ENCODE measurements at regions not wholly inside any gene's neighbourhood (a gene's known extent, or its start where the extent isn't known, plus 50 kb on each side); places are given as distances from the start of the nearest gene placed in this dataset.

DNA sequence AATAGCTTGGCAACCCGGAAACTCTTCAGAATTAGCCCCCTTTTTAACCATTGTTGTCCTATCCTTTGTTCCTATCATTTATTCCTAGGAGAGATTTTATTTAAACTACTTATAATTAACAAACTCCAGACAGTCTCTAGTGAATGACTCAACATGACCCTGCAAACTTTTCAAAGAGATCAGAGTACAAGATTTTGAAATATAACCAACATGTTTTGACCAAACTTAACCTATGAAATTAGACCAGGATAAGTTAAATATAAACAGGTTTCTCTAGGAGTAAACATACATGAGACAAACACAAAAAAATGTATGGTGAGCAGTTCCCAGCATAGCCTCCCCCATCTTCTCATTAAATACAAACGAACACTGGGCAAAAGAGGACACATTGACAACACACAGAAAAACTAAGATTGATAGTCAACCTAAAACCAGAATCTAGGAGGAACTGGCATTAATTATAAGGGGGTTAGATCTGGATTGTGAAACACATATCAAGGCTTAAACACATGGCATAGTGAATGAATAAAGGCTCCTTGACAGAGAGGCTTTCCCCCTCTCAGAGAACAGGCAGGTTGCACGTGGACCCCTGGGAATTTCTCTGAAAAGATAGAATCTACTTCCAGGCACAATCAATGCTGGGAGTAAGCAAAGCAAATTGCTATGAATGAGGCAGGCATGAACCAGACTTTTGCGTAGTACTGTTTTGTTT is 284.1 kb downstream of the IRS1 start:
- no peak for DNase-seq

DNA sequence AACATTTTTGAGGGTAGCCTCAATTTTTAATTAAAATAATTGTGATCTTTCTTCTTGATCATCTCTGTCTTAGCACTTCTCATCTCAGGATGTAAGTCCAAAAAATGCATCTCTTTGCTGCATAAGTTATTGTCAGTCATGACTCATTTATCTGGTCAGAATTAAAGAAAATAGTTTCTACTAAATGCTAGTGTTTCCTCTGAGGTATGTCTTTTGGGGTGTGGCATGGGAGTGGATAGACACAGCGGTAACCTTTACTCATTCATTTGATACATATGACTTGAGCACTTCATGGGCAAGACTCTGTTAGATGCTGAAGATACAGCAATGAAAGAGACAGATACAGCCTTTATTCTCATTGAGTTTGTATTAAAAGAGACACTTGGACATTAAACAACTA is 284.7 kb downstream of the IRS1 start:
- no peak for DNase-seq

DNA sequence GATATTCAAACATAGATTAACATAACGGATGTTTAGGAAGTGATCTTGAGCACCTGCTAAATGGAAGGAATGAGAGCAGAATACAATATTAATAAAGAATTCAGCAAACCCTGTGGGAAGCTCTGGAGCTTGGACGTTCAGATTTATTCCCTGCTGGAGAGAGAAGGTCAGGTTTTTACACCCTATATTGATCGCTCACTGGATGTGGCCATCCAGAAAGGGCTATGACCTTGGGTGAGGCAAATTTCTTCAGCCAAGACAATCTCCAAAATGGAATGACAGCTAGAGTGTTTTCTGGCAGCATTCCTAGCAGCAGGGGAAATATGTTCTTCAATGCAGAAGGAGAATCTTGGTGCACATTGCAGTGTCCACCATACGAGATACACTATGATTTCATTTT is 288.3 kb downstream of the IRS1 start:
- no peak for DNase-seq

DNA sequence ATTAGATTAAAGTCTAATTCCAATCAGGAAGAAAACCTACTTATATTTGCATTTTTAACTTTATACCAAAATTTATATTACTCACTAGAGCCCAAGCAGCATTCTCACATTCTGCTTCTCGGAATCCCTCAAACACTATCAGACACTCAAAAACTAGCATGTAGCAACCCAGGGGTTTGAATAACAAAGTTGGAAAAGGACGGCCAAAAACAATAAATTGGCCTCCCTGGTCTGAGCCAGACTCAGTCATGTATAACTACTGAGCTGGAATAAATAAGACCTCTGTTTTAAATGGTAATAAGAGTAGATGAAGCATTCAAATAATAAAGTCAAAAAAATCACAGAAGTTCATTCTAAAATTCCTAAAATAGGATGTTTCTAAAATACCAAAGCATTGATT is 290.9 kb downstream of the IRS1 start:
- no peak for DNase-seq

DNA sequence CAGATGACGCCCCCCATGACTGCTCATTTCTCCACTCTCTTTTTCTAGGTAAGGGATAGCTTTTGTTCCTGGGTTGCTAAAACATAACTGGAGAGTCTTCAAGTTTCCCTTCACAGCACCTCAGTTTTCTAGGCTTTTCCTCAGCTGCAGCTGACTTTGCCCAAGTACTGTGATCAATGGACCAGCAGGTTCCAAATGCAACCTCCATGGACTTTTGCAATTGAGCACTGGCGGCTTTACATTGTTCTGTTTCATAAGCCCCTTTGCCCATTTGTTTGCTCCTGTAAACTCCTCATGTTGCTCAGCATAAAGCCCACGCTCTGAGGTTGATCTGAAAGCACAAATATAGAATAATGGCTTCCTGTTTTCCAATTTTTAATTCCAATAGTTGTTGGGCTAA is 291.6 kb downstream of the IRS1 start:
- DNase-seq = no peak

DNA sequence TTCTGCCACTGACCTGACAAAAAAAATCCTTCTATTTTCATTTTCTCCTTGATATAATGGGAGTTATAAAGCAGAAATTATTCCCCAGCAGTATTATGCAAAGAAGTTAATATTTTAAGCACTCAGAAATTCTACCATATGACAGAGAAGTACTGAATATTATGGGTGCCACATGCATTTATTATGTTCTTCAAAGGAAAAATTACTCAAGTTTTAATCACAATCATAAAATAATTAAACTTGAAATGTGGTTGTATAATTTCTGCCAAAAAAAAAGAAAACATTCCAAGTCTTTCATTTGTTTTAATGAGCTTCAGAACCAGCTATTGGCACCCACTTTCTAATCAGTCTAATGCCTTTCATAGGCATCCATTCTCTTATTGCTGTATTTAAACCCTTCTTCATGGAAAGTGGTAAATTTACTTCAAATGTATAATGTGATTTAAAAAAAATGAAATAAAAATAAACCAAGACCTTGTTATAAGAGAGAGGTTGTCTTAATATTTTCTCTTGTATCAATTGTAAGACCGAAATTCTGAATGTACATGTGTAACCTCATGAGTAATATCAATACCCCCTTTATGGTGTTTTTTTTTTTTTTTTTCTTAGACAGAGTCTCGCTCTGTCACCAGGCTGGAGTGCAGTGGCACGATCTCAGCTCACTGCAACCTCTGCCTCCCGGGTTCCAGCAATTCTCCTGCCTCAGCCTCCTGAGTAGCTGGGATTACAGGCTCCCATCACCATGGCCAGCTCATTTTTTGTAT is 302.3 kb downstream of the IRS1 start:
- no peak for DNase-seq

DNA sequence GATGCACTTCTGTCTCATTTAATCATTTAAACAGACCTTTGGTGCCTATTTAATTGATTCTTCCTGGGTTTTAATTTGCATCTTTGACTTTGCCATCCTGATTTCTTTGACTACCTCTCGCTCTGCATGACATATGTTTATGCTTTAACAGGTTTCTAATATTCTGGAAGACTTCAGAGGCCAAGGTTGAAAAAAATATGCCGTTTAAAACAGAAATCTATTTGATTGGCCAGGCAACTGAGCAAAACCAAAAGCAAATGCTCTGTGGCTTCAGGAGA is 303.4 kb downstream of the IRS1 start:
- no peak for DNase-seq

DNA sequence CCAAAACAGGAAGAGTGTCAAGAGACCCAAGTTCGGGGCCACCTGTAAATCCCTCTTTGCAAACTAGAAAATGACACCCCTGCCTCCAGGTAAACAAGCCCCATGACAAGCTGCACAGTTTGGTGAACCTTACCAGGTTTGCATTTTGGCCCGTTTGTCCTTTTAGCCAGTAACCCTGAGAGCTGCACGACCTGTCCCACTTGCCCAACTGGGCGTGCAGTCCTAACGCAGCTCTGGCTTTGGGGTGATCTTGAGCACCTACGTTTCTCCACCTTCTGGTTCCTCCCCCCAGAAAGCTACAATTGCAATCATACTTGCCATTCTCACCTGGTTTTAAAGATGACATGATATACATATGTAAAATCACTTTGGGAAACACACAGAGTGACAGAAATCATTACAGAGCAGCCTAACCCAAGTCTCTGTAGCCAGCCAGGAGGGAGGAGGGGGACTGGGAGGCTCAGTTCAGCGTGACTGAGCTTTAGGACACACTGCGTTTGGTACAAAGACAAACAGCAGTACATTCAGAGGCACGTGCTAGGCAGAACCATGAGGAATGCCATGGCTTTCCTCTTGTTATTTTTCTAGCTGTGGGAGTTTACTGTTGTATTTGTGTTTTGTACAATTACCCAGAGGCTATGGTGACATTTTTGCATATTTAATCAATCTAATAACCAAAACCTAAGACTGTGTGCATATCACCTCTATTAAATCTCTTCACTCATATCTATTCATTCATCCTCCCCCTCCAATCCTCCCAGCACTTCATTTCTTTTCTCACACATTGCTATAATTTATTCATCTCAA is 304.0 kb downstream of the IRS1 start:
- DNase-seq = no peak

DNA sequence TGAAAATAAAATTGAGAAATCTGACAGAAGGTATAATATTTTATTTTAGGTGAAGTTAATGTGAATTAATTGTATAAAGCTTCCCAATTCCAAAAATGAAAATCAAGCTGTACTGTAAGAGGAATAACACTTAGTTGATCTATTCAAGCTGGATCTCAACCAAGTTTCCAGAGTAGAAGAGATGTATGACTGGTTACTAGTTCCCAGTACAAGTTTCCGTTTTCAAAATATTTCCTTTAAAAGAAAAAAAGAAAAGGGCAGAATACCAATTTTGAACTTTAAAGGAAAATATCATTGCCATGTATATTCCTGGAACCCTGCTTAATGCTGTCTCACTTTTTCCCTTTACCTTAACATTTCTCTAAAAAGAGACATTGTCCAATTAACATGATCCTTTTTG is 308.5 kb downstream of the IRS1 start:
- no peak for DNase-seq

DNA sequence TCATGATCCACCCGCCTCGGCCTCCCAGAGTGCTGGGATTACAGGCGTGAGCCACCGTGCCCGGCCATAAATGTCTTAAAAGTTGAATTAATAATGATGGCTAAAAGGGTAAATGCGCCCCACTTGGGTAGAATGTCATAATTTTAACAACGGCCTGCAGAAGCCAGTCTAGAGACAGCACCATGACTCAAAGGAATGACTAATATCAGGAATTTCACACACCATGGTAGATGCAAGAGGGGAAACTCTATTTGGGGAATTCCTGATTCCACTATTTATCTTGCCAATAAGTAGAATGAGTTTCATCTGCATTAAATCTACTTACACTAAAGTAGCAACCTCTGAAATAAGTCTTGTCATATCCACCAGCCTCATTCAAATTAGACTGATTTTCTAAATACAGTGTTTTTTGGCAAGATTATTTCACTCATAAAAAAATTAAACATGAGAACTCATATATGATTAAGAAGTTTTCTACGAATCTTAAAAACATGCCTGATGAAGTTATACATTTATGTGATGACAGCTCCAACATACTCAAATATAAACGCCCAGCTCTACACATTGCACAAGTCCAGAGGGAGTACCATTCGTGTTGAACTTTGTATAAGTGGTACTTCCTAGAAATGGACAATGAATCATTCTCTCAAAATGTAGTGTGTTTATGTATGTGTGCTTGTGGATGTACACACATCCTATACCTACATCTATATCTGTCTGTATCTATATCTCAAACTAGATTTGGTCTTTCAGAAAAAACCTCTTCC is 309.7 kb downstream of the IRS1 start:
- DNase-seq = no peak

DNA sequence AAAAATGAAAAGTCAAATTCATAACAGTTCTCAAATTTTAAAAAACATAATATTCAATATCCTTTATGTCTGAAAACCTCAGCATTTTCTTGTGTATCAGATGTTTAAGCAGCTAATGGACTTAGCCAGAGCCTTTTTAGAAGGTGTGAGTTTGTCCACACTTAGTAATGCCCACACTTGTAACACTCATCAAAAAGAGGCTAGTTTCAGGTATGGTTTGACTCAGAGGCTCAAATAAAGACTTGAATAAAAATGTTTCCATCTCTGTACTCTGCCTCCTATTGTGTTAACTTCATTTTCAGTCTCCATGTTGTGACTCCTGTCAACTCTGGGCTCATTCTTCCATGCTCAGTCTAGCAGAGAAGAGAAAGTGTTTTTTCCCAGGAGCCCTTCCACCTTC is 311.6 kb downstream of the IRS1 start:
- no peak for DNase-seq

DNA sequence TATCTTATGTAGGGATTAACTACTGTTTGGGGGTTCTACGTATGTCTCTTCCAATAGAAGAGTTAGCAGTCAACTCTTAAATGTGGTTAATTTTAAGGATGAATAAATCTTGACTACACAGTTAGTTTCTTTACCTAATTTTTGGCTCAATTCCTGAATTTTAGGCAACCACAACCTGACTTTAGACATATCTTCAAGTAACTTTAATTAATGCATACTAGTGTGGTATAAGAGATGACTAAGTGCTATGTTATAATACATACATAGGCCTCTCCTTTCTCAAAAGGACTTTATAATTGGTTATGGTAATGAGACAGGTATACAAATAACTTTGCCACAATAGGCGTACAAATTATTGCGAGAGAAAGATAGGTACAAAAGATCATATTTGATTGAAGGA is 312.0 kb downstream of the IRS1 start:
- no peak for DNase-seq

DNA sequence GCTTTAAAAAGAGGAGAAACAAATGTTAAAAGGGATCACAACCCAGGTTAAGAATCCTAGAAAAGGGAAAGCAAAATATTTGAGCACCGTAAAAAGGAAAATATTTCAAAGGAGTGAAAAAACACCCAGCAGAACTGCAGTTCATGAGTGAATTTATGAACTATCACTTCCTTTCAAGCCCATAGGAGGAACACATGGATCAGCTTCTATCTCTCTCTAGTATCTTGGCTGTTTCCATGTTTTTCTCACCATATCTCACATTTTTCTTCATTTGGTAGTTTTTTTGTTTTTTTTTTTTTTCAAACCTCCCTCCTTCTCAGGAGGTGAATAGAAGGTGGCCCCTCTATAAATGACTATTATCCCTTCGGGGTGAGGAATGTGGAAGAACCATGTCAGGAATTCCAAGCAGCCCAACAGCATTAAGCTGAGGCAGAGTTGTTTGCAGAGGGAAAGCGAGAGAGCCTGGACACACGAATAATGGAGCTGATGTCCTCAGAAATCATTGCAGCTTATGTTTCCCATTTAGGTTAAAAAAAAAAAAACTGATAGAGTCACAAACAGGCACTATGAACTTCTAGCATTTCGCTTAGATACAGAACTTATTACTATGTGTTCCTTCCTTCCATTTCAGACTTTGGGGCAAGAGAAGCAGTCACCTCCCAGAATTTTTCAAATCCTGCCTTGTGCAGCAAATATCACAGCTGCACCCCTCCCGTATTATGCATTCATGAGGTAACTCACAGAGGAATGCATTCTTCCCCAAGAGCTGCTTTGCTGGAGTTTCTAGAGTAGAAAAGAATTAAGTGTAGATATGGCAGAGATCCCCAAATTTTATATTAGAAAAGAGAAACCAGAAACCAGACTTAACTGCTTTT is 315.6 kb downstream of the IRS1 start:
- DNase-seq = no peak

DNA sequence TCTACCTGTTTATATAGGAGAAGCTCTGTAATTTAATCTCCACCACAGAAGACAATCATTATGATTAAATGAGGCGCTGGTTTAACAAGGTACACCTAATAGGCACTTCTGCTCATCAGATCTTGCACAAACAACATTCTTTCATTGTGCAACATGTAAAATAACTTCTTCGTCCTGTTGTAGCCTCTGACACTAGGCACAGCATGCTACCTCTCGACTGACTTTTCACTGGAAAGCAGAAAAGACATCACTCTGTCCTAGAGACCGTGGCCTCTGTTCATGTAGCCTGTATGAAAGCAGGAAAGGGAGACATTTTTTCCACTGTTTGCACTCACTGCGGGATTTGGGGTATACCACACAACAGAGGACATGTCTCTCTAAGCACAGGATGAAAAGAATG is 316.5 kb downstream of the IRS1 start:
- DNase-seq = no peak

DNA sequence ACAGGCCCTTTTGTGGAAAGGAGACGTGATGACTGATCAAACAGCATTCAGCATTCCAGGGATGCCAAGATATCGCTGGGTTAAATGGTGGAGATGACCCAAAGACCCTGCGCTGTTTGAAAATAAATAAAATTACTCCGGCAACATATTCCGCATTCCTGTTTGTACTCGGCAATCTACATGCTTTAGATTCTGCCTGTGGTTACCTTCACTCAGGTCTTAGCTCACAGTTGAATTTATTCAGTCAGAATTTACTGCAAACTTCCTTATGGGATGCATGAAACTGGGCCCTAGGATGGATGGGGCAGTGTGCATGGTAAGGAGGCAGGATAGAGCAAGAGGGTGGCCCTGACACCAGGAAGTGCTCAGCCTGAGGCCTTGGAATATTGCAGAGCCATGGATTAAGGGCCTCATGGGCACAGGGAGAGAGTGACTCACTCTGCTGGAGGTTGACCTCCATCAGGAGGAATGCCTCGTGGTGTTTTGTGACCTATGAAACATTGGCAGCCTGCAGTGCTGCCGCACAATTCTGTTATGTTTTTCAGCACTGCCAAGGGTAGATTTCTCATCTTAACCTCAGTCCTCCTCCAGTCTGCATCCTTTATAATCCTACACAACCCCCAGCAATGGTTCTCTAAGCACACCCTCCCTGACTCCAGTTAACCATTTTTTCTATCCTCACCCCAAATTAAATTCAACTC is 321.4 kb downstream of the IRS1 start:
- no peak for DNase-seq

DNA sequence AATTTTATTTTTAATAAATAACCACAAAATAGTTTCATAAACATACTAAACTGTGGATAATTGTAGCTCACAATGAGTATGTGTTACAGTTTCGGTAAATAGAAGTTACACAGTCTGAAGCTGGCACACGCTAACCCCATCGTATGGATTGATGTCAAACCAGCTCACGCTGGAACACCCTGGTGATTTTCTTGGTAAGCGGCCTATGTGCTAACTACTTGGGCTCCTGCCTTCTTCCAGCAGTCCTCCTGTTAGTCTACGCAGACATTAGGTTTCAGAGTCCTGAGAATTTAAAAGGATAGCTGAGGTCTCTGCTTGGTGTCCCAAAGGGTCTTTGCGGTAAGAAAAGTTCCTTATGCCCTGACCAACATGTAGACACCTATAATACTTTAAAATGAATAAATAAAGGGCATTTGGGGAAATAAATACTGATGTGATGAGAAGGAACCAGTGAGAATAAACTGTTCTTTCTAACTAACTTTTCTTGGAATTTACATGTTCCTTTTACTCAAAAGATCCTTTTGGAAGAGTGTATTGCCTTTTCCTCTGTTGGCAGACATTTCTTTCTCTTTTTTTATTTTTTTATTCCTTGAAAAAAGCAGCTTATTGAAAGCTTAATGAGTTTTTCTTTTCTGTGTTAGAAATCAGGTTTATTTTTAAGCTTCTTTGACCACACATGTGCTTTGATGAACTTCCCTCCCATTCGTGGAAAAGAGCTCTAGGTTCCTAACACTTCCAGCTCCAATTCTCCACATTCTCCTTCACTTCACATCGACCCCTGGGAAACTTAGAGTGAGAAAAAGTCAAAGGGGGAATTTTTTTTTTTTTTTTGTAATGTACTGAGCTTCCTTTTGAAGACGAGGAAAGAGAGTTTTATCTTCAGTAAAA is 322.2 kb downstream of the IRS1 start:
- DNase-seq = no peak

DNA sequence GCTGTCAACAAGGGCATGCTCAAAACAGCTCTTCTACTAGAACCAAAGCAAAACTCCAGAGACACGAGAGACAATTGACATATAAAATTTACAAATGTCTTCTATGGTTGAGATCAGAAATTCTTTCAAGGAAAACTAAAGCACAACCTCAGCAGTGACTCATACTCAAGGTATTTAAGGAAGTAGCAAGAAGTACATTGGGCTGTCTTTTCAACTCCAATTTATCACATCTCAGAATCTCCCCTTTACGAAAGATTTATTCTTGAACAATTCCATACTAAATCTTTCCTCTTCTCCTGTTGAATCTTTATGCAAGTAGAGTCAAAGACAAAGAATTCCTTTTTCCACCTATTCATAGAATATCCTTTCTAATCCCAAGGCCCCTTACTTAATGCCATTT is 324.0 kb downstream of the IRS1 start:
- DNase-seq = no peak

DNA sequence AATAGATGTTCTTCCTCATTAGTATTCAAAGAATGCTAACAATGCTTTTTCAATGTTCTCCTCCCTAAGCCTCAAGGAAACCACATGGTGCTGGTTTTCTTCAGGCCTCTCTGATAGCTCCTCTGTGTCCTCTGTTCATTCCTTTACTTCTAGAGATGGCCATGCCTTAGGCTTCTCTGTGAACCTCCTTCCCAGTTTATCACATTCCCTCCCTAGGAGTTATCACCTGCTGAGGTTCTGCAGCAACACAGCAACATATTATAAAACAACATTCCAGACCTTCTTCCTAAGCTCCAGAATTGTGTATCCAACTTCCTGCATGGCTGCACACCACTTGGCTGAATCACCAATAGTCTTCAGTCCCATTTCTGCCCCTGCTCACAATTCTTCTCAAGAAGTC is 325.5 kb downstream of the IRS1 start:
- no peak for DNase-seq

DNA sequence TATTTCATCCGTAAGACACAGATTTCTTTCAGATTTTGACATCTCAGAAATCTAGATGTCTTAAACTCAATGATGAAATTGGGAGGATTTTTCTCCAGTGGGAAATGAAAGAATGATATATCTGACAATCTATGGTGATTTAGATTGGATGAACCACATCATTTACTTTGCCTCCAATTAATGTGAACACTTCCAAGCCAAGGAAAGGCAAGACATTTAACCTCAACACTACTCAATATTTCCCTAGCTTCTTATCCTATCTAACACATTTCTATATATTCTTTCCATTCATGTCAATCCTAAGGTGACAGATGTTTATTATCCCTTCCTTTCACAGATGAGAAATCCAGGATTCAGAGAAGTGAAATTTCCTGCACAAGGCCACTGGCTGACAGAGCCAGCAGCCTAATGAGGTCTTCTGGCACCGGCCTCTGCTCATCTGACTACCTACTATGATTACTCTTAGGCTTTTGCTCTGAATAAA is 327.6 kb downstream of the IRS1 start:
- no peak for DNase-seq

DNA sequence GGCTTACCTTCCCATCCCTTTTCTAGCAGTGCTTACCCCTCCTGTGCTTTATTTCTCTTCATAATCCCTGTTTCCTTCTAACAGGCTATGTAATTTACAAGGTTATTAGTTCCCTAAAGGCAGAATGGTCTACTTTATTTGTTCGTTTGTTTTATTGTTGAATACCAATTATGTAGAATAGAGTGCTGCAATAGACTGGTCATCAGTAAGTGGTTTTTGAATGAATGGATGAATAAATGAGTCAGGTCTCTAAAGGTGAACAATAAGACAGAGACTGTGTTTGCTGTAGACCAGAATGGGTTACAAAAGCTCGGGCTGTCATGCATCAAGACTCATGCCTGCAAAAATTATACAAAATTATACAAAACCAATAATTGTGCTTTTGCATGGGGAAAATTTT is 332.0 kb downstream of the IRS1 start:
- no peak for DNase-seq

DNA sequence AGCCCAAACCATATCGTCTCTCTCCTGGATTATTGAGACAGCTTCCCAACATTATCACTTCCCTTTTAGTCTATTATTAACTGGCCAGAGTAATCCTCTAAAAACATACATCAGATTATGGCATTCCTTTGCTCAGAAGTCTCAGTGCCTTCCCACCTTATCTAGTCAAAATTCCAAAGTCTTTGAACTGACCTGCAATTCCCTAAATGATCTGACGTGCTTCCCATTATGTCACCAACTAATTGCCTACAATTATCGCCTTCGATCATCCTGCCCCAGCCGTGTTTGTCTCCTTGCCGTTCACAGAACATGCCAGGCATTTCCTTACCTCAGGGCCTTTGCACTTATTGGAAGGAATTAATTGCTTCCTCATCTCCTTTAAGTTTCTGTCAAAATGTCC is 332.4 kb downstream of the IRS1 start:
- DNase-seq = no peak
